Large intestine (tissue), 3 donors: ENCODE measurements at regions not wholly inside any gene's neighbourhood (a gene's known extent, or its start where the extent isn't known, plus 50 kb on each side); places are given as distances from the start of the nearest gene placed in this dataset.
"Not testable (repeated sequence)": the region's sequence is repeated elsewhere in the genome, so short reads cannot be mapped to it uniquely, and the experiment has no call there.

Experiments used
- DNase-seq, 2 donors: peaks; one replicate each; pipeline versions ENCODE4 v3.0.0 to v3.0.0-alpha.2; 2013
- H3K27ac ChIP-seq: one replicate; pipeline ENCODE4 v1.5.1; 2013; ENCODE audit warnings: low read length
- H3K27me3 ChIP-seq: 2 replicates; pipeline ENCODE4 v1.6.1; 2013; ENCODE audit warnings: low read length; ENCODE audit not compliant: control insufficient read depth, insufficient read depth
- H3K36me3 ChIP-seq: 2 replicates; pipeline ENCODE4 v1.6.1; 2013; ENCODE audit warnings: low read length; ENCODE audit not compliant: control insufficient read depth, insufficient read depth
- H3K4me1 ChIP-seq: one replicate; pipeline ENCODE4 v1.6.1; 2013; ENCODE audit warnings: low read length; ENCODE audit not compliant: control insufficient read depth, insufficient read depth
- H3K4me3 ChIP-seq: one replicate; pipeline ENCODE4 v1.5.1; 2013; ENCODE audit warnings: low read length
- H3K9me3 ChIP-seq: one replicate; pipeline ENCODE4 v1.6.1; 2013; ENCODE audit warnings: mild to moderate bottlenecking, low read depth, low read length, moderate library complexity; ENCODE audit not compliant: control insufficient read depth
- WGBS: methylation state at CpG from one replicate; pipeline ENCODE4 v1.1.5; 2013; ENCODE audit warnings: low lambda C conversion rate; ENCODE audit not compliant: insufficient coverage; 5-methylcytosine and 5-hydroxymethylcytosine counted together

- H3K27me3 ChIP-seq, DNase-seq: not testable (repeated sequence)
These were observed 362.6 kb upstream of the GOT2 start for GRCh38 chr16:59096682-59097081.

GRCh38 chr16:59090541-59090940 is 356.4 kb upstream of the GOT2 start:
- Histone ChIP-seq H3K36me3 (no peaks in the 10 kb centered on the region), H3K9me3 (no peaks in the 10 kb centered on the region), H3K4me1 (no peaks in the 10 kb centered on the region), H3K4me3 (no peak overlapping the region), H3K27me3 (no peaks in the 10 kb centered on the region), H3K27ac (no peak overlapping the region)
- WGBS = no CpG with 5 or more reads among the region's 1 CpG
- no peak for DNase-seq

More at GRCh38 chr16:59096682-59097081, 362.6 kb upstream of the GOT2 start:
- H3K4me3 ChIP-seq, H3K4me1 ChIP-seq, H3K36me3 ChIP-seq, H3K9me3 ChIP-seq, H3K27ac ChIP-seq: not testable (repeated sequence)
- WGBS = no CpG with 5 or more reads among the region's 9 CpGs

GRCh38 chr16:59088431-59088830 is 354.3 kb upstream of the GOT2 start:
- no peak for DNase-seq
- Histone ChIP-seq H3K27me3 (no peaks in the 10 kb centered on the region), H3K9me3 (no peaks in the 10 kb centered on the region), H3K36me3 (no peaks in the 10 kb centered on the region), H3K4me1 (no peaks in the 10 kb centered on the region), H3K4me3 (no peak overlapping the region), H3K27ac (no peak overlapping the region)
- no CpG with 5 or more reads among the region's 8 CpGs for WGBS

- Histone ChIP-seq H3K27me3 (no peaks in the 10 kb centered on the region), H3K36me3 (no peaks in the 10 kb centered on the region), H3K9me3 (no peaks in the 10 kb centered on the region), H3K4me3 (no peak overlapping the region), H3K27ac (no peak overlapping the region), H3K4me1 (no peaks in the 10 kb centered on the region)
- WGBS = 93% methylated on average over 3 of the region's 3 CpGs
- no peak for DNase-seq
These were observed 353.5 kb upstream of the GOT2 start for GRCh38 chr16:59087641-59088040.

DNA sequence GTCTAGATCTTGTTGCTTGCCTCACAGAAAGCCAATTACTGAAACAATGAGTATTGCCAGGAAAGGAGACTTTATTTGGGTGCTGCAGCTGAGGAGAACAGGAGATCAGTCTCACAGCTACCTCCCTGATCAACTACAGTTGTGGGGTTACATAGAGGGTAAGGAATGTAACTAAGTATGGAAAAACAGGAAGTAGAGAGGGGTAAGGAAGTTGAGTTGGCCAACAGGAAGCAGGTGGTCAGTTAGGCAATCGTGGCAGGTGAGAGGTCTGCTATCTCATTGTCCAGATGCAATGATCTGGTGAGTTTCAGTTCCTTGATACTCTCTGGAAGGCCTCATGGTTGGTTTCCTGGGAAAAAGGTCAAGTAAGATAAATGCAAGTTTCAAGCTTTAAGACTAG is 333.1 kb upstream of the GOT2 start:
- Histone ChIP-seq H3K27me3 (no peaks in the 10 kb centered on the region), H3K36me3 (no peaks in the 10 kb centered on the region), H3K9me3 (no peaks in the 10 kb centered on the region), H3K4me3 (no peak overlapping the region), H3K27ac (no peak overlapping the region), H3K4me1 (no peaks in the 10 kb centered on the region)
- no peak for DNase-seq
- WGBS = 57% methylated on average over 1 of the region's 1 CpG

DNA sequence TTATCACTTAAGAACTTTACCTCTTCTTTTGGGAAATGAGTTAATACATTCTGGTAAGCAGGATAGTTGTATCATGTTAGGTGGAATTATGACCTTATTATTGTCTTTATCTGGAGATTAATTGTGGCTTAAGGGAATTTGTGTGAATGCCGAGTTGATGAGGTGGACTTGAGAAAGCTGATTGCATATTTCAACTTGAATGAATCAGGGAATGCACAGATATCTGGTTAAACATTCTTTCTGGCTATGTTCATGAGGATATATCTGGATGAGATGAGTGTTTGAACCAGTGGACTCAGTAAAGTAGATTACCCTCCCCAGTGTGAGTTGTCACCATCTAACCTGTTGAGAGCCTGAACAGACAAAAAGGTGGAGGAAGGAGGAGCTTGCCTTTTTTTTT is 326.1 kb upstream of the GOT2 start:
- no peak overlapping the region for H3K27ac ChIP-seq
- WGBS = no CpG with 5 or more reads among the region's 1 CpG
- DNase-seq = no peak
- H3K4me1 ChIP-seq = no peaks in the 10 kb centered on the region
- H3K36me3 ChIP-seq = no peaks in the 10 kb centered on the region
- no peaks in the 10 kb centered on the region for H3K27me3 ChIP-seq
- no peak overlapping the region for H3K4me3 ChIP-seq
- H3K9me3 ChIP-seq = no peaks in the 10 kb centered on the region

DNA sequence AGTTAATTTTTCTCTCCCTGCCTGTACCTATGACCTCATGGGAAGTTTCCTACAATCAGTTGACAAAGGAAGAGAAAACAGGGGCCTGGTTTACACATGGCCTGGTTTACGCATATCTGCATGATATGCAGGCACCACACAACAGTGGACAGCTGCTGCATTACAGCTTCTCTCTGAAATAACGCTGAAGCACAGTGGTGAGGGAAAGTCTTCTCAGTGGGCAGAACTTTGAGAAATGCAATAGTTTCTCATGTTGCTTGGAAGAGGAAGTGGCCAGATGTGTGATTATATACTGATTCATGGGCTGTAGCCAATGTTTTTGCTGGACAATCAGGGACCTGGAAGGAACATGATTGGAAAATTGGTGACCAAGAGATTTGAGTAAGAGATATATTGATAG is 324.1 kb upstream of the GOT2 start:
- no peaks in the 10 kb centered on the region for H3K27me3 ChIP-seq
- H3K36me3 ChIP-seq = no peaks in the 10 kb centered on the region
- no peak overlapping the region for H3K4me3 ChIP-seq
- no peak for DNase-seq
- H3K4me1 ChIP-seq = no peaks in the 10 kb centered on the region
- H3K27ac ChIP-seq = no peak overlapping the region
- WGBS = no CpG with 5 or more reads among the region's 2 CpGs
- H3K9me3 ChIP-seq = no peaks in the 10 kb centered on the region

- H3K9me3 ChIP-seq = no peaks in the 10 kb centered on the region
- no peaks in the 10 kb centered on the region for H3K36me3 ChIP-seq
- H3K27ac ChIP-seq = no peak overlapping the region
- no peak for DNase-seq
- H3K4me3 ChIP-seq = no peak overlapping the region
- H3K27me3 ChIP-seq = no peaks in the 10 kb centered on the region
- no peaks in the 10 kb centered on the region for H3K4me1 ChIP-seq
- 75% methylated on average over 1 of the region's 3 CpGs for WGBS
These were observed 319.8 kb upstream of the GOT2 start for GRCh38 chr16:59053911-59054310.

DNA sequence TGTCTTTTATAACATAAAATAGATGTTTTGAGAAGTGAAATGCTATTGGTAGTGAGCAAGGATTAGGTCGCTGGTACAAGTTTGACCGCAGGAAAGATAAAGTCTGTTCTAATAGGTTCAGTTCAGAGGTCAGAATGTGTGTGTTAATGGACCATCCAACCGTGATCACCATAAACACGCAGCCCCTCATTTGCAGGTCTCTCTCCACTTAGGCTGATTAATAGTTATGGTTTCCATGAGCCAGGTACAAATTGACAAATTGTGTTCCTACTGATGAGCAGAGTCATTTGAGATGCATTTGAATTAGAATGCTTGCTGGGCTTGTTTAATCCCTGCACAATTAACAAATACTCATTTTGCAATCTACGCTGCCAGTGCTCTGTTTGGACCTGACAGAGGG is 318.1 kb upstream of the GOT2 start:
- H3K4me1 ChIP-seq = no peaks in the 10 kb centered on the region
- no CpG with 5 or more reads among the region's 5 CpGs for WGBS
- H3K36me3 ChIP-seq = no peaks in the 10 kb centered on the region
- DNase-seq = no peak
- no peak overlapping the region for H3K27ac ChIP-seq
- H3K4me3 ChIP-seq = no peak overlapping the region
- H3K9me3 ChIP-seq = no peaks in the 10 kb centered on the region
- H3K27me3 ChIP-seq = no peaks in the 10 kb centered on the region

DNA sequence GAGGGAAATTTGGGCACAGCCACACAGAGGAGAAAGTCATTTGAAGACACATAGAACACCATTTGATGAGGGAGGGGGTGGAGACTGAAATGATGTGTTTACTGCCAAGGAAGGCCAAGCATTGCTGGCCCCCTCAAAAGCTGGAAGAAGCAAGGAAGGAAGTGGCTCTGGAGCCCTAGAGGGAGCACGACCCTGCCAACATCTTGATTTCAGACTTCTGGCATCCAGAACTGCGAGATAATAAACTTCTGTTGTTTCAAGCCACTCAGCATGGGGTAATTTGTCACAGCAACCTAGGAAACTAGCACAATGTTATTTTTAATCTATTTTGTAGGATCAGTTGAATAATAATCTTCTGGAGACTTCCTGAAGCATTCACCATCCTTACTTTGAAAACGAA is 314.8 kb upstream of the GOT2 start:
- DNase-seq = no peak
- no peaks in the 10 kb centered on the region for H3K36me3 ChIP-seq
- no CpG with 5 or more reads among the region's 3 CpGs for WGBS
- no peak overlapping the region for H3K27ac ChIP-seq
- H3K4me1 ChIP-seq = no peaks in the 10 kb centered on the region
- no peaks in the 10 kb centered on the region for H3K27me3 ChIP-seq
- no peaks in the 10 kb centered on the region for H3K9me3 ChIP-seq
- H3K4me3 ChIP-seq = no peak overlapping the region

DNA sequence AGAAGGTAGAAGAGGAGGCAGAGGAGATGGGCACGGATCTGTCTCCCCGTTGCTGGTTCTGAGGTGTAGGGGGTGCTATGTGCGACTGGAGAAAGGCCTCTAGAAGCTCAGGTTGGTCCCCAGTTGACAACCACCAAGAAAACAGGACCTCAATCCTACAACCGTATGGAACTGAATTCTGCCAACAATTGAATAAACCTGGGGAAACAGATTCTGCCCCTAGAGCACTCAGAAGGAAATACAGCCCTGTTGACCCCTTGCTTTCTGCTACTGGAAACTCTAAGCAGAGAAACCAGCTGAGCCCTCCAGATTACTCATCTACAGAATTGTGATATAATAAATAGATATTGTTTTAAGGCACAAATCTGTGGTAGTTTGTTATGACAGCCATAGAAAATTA is 313.0 kb upstream of the GOT2 start:
- Histone ChIP-seq H3K9me3 (no peaks in the 10 kb centered on the region), H3K36me3 (no peaks in the 10 kb centered on the region), H3K4me1 (no peaks in the 10 kb centered on the region), H3K4me3 (no peak overlapping the region), H3K27me3 (no peaks in the 10 kb centered on the region), H3K27ac (no peak overlapping the region)
- WGBS = 56% methylated on average over 3 of the region's 4 CpGs
- DNase-seq = no peak
